ENCODE measurements at regions not wholly inside any gene's neighbourhood (a gene's known extent, or its start where the extent isn't known, plus 50 kb on each side); places are given as distances from the start of the nearest gene placed in this dataset.

DNA sequence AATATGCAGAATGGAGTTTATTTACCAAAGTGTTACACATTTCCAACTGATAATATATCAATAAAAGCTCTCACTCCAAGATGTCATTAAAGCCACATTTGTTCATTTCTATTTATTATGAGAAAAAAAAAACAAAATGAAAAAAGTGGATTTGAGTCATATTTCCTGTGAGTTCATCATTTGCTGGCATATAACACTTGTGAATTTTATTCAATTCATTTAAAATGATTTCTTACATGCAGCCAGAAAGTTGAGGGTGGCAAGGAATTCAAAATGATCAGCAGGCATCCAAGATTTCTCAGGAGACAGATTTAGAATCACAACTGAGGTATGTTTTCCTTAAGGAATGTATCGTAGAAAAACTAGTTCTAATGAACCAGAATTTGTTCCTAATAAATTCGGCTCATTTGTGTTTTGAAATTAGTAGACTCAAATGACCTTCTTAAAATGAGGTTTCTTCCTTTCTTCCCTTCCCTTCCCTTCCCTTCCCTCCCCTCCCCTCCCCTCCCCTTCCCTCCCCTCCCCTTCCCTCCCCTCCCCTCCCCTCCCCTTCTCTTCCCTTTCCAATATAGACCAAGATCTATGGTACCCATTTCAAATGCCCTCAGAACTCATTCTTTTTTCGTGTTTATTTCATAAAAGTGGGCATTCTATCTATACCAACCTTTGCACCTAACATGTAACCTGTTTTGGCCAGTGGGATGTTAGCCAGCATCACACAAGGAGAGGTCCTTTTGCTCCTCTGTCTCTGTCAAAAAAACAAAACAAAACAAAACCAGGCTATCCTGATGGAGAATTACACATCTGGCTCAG is 357.9 kb upstream of the TSHZ2 start:
- Histone ChIP-seq H3K27me3 (no peaks in the 10 kb centered on the region), H3K36me3 (no peaks in the 10 kb centered on the region), H3K9me3 (no peaks in the 10 kb centered on the region), H3K27ac (no peak overlapping the region), H3K4me1 (ENCODE audit: control insufficient read depth in 1 of 2, insufficient read depth in 1 of 2, low read depth in 1 of 2, low read length in 1 of 2) (no peaks in the 10 kb centered on the region), H3K4me3 (ENCODE audit: low read depth in 1 of 2, low read length in 1 of 2) (no peak overlapping the region)
- TF ChIP-seq, protein P1, sequence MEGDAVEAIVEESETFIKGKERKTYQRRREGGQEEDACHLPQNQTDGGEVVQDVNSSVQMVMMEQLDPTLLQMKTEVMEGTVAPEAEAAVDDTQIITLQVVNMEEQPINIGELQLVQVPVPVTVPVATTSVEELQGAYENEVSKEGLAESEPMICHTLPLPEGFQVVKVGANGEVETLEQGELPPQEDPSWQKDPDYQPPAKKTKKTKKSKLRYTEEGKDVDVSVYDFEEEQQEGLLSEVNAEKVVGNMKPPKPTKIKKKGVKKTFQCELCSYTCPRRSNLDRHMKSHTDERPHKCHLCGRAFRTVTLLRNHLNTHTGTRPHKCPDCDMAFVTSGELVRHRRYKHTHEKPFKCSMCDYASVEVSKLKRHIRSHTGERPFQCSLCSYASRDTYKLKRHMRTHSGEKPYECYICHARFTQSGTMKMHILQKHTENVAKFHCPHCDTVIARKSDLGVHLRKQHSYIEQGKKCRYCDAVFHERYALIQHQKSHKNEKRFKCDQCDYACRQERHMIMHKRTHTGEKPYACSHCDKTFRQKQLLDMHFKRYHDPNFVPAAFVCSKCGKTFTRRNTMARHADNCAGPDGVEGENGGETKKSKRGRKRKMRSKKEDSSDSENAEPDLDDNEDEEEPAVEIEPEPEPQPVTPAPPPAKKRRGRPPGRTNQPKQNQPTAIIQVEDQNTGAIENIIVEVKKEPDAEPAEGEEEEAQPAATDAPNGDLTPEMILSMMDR (IDR thresholded peaks at IDR 0.05): no peak

DNA sequence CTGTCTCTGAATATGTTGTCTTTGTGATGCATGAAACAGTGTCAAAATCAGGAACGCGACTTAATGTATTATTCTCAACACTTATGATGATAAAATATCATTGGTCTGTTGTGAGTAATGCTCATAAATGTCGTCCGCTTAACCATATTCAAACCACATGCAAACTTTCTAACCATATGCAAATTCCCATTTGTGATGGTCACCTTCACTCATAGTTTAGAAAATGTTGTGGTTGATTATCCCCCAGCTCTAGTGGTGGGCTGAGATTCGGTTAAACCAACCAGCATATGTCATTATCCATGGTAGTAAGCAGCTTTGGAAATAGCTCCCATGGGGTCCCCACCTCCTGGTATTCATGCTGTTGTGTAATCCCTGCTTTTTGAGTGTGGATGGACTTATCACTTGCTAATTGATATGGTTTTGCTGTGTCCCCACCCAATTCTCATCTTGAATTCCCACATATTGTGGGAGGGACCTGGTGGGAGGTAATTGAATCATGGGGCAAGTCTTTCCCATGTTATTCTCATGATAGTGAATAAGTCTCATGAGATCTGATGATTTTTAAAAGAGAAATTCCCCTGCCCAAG is 360.0 kb upstream of the TSHZ2 start:
- Histone ChIP-seq H3K27me3 (no peaks in the 10 kb centered on the region), H3K27ac (no peak overlapping the region)
- TF ChIP-seq, protein P1 (IDR thresholded peaks at IDR 0.05): no peak

GRCh38 chr20:52610749-52611148 is 361.4 kb upstream of the TSHZ2 start:
- H3K27ac ChIP-seq: no peak overlapping the region
- no peaks in the 10 kb centered on the region for H3K27me3 ChIP-seq
- TF ChIP-seq, protein P1 (IDR thresholded peaks at IDR 0.05): no peak
- H3K36me3 ChIP-seq: no peaks in the 10 kb centered on the region
- no peak overlapping the region for H3K4me3 ChIP-seq (ENCODE audit: low read depth in 1 of 2, low read length in 1 of 2)
- H3K4me1 ChIP-seq (ENCODE audit: control insufficient read depth in 1 of 2, insufficient read depth in 1 of 2, low read depth in 1 of 2, low read length in 1 of 2): no peaks in the 10 kb centered on the region
- no peaks in the 10 kb centered on the region for H3K9me3 ChIP-seq

More for the DNA sequence above, 360.0 kb upstream of the TSHZ2 start:
- H3K4me1 ChIP-seq (ENCODE audit: control insufficient read depth in 1 of 2, insufficient read depth in 1 of 2, low read depth in 1 of 2, low read length in 1 of 2): no peaks in the 10 kb centered on the region
- H3K9me3 ChIP-seq: no peaks in the 10 kb centered on the region
- H3K36me3 ChIP-seq: no peaks in the 10 kb centered on the region
- no peak overlapping the region for H3K4me3 ChIP-seq (ENCODE audit: low read depth in 1 of 2, low read length in 1 of 2)

DNA sequence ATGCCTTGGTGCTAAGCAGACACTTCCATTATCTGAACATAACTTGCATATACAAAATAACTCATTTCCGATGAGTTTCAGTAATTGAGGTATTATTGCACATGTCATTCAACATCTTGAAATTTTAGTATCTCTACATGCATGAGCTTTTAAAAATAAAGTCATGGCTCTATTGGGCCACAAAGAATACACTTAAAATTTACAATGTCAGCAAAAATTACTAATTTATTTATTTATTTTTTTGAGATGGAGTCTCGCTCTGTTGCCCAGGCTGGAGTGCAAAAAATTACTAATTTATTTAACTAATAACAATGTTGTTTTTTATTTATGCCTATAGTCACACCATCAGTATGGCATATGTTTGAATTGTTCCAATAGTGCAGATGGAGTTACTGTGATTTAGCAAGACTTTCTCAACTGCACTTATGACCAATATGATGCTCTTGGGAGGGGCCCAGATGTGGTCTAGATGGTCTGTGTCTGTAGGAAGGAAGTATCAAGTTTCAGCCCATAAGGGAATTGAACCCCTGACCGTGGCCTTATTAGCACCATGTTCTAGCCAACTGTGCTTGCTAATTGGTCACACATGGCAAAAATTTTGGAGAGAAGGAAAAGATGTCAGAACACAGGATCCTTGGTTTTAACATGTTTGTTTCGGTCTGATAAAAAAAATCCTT is 370.7 kb upstream of the TSHZ2 start:
- H3K27me3 ChIP-seq: no peaks in the 10 kb centered on the region
- TF ChIP-seq, protein P1 (IDR thresholded peaks at IDR 0.05): no peak
- H3K36me3 ChIP-seq: no peaks in the 10 kb centered on the region
- no peak overlapping the region for H3K4me3 ChIP-seq (ENCODE audit: low read depth in 1 of 2, low read length in 1 of 2)
- H3K4me1 ChIP-seq (ENCODE audit: control insufficient read depth in 1 of 2, insufficient read depth in 1 of 2, low read depth in 1 of 2, low read length in 1 of 2): no peaks in the 10 kb centered on the region
- H3K27ac ChIP-seq: no peak overlapping the region
- no peaks in the 10 kb centered on the region for H3K9me3 ChIP-seq

DNA sequence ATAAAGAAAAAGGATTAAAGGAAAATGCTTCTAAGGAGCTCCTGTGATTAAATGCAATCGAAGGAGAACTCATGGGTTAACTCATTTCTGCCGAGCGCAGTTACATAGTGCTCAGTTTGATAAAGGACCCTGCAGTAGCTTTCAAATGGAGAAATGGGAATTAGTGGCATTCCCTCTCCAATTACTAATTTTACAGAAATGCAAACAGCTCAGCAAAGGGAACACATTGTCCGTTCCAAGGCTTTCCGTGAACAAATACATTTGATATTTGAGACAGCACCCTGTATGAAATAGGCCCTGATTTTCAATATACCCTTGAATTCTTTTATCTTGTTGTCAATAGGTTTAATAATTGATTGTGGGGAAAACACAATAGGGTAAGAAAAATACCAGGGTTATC is 375.9 kb upstream of the TSHZ2 start:
- Histone ChIP-seq H3K27me3 (no peaks in the 10 kb centered on the region), H3K27ac (no peak overlapping the region), H3K9me3 (no peaks in the 10 kb centered on the region), H3K4me3 (ENCODE audit: low read depth in 1 of 2, low read length in 1 of 2) (no peak overlapping the region), H3K36me3 (no peaks in the 10 kb centered on the region), H3K4me1 (ENCODE audit: control insufficient read depth in 1 of 2, insufficient read depth in 1 of 2, low read depth in 1 of 2, low read length in 1 of 2) (no peaks in the 10 kb centered on the region)
- TF ChIP-seq, protein P1 (IDR thresholded peaks at IDR 0.05): no peak
